ENCODE measurements at regions not wholly inside any gene's neighbourhood (a gene's known extent, or its start where the extent isn't known, plus 50 kb on each side); places are given as distances from the start of the nearest gene placed in this dataset.
"Not testable (repeated sequence)": the region's sequence is repeated elsewhere in the genome, so short reads cannot be mapped to it uniquely, and the experiment has no call there.

DNA sequence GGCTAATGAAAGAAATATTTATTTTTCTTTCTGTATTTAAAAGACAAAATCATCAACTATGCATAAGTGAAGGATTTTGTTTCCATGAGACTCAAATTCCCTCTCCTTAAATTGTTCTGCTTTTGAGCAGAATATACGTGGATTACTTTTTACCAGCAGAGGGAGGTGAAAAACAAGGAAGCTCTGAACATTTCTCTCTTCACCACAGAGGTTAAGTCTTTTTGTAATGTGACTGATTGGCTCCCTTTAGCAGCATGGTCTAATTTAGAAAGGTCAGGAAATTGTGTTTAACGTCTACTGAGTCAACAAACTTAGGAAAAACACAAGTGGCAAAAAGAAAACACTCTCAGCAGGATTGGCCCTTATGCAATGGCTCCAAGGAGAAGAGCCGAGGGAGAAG is 55.1 kb upstream of the F9 start:
- DNase-seq, result no peak

GRCh38 chrX:139461945-139462344 is 68.6 kb upstream of the F9 start:
- not testable (repeated sequence) for DNase-seq

DNA sequence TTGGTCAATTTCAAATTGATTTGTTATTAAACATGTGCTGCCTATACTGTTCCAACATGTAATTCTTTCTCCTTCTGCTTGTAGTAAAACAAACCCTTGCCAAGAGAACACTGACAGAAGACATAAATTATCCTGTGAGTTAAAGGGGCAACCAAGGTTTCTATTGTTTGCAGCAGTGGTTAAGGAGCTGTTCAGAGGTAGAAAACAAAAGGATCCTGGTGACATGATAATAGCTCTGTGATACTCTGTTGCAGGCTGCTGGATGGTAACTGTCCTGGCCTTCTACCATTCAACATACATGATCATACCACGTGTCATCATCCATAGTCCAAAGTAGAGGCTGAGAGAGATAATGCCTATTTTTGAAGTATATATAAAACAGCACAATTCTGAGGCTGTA is 75.8 kb upstream of the F9 start:
- DNase-seq, result no peak

DNA sequence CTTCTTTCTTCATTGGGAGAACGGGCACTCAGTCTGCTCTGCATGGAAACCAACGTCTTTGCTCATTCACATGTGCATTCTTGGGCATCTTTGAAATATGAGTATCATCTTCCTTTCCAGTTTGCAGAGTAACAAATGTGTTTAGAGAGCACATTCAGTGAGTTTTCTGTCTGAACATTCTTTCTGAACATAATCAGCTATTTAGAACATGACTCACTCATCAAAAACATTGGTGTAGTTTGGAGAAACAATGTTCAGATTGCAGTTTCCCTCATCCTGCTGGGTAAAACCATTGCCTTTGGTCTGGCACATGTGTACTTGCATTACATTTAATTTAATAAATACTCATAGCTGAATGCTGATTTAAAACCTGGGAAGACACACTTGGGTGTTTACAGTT is 81.5 kb upstream of the F9 start:
- DNase-seq, result no peak

DNA sequence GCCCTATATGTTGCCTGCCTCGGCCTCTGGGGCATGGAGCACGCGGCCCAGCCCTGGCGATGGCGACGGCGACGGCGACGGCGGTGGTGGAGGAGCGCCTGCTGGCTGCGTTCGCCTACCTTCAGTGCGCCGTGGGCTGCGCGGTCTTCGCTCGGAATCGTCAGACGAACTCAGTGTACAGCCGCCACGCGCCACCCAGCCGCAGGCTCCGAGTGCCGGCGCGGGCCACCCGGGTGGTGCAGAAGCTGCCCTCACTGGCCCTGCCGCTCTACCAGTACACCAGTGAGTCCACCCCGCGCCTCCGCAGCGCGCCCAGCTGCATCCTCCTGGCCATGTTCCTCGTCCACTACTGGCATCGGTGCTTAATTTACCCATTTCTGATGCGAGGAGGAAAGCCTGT is 83.7 kb upstream of the F9 start:
- DNase-seq, result no peak

DNA sequence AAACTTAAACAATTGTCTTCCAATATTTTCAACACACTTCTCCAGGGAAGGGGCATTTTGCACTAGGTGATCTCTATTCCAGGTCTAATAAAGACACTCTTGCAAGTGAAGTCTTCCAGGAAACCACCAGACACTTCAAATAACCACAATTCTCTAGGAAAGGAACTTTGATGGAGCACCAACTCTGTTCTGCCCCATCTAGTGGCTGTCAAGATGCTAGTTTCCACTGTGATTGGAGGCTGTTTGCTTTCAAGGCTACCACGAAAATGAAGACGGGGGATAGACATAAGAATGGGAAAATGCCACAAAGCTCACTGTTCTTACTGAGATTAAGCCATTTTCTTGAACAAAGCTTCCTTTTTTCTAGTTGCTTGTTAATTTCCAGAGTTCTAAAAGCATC is 100.6 kb upstream of the F9 start:
- DNase-seq, result no peak

DNA sequence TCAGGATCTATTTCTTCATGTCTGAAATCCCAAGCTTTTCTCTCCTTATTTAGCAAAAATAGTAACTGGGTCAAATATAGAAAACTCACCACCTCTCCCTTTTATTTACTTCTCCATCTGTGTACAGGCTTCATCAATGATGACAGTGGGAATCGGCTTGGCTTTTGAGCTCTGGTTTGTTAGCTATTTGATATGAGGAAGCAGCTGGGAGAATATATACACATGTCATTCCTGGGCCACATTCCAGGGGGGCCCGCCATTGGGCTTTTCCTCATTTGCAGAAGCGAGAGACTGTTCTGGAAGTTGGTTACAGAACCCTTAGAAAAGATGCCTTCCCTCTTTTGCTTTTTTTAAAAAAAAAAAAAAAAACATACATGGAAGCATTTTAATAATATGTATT is 107.4 kb upstream of the F9 start:
- peak in 1 of 2 donors; percentile 8 for DNase-seq

GRCh38 chrX:139398258-139398657 is 132.3 kb upstream of the F9 start:
- DNase-seq, result not testable (repeated sequence)

- no peak for DNase-seq
Measured at GRCh38 chrX:139388254-139388653, 142.3 kb upstream of the F9 start.

GRCh38 chrX:139382529-139382928 is 148.0 kb upstream of the F9 start:
- no peak for DNase-seq

DNA sequence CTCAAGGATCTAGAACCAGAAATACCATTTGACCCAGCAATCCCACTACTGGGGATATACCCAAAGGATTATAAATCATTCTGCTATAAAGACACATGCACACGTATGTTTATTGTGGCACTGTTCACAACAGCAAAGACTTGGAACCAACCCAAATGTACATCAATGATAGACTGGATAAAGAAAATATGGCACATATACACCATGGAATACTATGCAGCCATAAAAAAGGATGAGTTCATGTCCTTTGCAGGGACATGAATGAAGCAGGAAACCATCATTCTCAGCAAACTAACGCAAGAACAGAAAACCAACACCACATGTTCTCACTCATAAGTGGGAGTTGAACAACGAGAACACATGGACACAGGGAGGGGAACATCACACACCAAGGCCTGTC is 154.0 kb upstream of the F9 start:
- not testable (repeated sequence) for DNase-seq

DNA sequence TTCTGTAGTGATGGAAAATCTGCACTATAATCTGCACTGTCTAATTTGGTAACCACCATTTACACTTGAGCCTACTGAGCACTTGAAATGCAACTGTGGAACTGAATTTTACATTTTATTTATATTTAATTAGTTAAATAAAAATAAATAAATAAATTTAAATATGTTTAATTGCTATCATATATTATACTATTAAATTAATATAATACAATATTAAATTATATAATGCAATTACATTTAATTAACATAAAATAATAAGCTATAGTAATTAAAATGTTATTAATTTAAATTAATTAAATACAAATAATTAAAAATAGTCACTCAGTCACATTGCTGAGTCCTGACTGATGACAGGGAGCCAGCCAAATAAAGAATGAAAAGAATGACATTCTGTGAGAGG is 170.2 kb upstream of the F9 start:
- DNase-seq, result no peak

DNA sequence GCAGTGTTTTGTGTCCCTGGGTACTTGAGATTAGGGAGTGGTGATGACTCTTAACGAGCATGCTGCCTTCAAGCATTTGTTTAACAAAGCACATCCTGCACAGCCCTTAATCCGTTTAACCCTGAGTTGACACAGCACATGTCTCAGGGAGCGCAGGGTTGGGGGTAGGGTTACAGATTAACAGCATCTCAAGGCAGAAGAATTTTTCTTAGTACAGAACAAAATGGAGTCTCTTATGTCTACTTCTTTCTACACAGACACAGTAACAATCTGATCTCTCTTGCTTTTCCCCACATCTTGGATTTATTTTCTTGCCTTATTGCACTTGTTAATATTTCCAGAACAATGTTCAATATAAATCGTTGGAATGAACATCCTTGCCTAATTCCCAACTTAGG is 187.9 kb upstream of the F9 start:
- DNase-seq, result not testable (repeated sequence)

- DNase-seq, result not testable (repeated sequence)
Measured at GRCh38 chrX:139341855-139342593, 188.5 kb upstream of the F9 start.

GRCh38 chrX:139332441-139332840 is 198.1 kb upstream of the F9 start:
- DNase-seq, result no peak

DNA sequence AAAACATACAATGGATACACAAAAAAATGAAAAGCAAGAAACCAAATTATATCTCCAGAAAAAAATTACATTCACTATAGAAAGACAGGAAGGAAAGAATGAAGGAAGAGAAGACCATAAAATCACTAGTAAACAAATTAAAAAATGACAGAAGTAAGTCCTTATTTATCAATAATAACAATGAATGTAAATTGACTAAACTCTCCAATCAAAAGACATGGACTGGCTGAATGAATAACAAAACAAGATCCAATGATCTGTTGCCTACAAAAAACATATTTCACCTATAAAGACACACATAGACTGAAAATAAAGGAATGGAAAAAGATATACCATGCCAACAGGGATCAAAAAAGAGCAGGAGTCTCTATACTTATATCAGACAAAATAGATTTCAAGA is 203.2 kb upstream of the F9 start:
- no peak for DNase-seq

DNA sequence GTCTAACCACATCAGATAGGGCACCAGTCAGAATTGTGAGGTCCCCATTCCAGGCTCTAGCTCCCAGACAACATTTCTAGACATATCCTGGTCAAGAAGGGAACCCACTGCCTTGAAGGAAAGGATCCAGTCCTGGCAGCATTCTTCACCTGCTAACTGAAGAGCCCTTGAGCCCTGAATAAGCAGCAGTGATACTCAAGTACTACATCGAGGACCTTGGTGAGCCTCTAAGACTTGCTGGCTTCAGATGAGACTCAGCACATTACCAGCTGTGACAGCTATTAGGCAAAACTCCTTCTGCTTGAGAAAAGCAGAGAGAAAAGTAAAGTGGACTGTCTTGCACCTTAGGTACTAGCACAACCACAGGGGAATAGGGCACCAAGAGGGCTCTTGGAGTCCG is 205.8 kb upstream of the F9 start:
- no peak for DNase-seq

- DNase-seq, result not testable (repeated sequence)
Measured at GRCh38 chrX:139320661-139321354, 209.7 kb upstream of the F9 start.

DNA sequence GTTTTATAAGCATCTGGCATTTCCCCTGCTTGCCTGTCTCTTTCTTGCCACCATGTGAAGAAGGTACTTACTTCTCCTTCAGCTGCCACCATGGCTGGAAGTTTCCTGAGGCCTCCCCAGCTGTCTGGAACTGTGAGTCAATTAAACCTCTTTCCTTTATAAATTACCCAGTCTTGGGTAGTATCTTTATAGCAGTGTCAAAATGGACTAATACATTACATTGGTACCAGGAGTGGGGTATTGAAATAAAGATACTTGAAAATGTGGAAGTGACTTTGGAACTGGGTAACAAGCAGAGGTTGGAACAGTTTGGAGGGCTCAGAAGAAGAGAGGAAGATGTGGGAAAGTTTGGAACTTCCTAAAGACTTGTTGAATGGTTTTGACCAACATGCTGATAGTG is 223.9 kb upstream of the F9 start:
- not testable (repeated sequence) for DNase-seq

DNA sequence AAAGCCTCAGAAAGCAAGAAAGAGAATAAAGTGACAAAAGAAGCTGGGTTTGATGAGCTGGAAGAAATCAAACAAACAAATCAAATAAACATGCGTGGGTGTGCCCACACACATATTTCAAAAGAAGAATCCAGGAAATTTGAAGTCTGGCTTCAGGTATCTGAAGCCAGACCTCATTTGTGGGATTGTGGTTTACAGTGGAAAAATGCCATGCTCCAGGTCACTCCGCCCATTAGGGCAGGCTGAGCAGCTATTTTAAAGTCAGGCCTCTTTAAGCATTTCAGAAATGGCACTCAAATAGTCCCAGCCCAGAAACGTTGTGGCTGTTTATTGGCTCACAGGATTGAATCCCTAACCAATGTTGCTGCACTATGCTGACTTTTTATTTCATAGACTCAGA is 226.1 kb upstream of the F9 start:
- no peak for DNase-seq

DNA sequence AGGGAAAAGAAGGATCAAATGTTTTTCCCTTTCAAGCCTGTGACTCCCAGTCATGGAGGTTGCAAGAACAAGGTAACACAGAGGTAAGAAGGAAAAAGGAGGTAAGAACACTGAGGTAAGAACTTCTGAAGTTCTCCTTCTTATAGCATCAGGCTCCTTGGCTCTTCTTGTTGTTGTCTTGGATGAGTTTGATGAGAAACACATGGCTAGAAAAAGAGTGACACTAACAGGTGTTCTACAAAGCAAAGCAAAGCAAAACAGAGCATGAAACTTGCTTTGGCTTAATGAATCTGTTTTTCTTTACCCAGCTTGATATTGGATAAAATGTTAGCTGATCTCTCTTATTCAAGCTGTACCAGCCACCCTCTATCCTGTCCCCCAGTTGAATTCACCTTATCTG is 231.2 kb upstream of the F9 start:
- DNase-seq, result no peak

- no peak for DNase-seq
Measured at GRCh38 chrX:139298437-139298836, 232.1 kb upstream of the F9 start.

DNA sequence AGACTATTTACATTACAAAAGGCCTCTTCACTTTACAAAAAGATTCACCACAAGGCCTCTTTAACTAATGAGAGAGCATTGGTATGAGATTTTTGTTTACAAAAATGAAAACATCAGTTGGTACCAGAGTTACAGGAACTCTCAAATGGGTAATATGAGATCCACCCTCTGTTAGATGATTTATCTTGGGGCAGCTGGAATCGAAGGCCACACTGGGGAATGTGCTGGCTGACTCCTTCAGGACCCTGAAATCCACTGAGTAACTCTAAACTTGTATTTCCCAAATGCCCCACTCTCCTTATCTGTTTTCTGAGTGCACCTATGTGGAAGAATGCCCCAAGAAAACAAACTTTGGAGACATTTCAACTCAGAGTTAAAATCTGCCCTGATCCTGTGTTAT is 232.9 kb upstream of the F9 start:
- DNase-seq, result no peak

- DNase-seq, result no peak
Measured at GRCh38 chrX:139293991-139294390, 236.5 kb upstream of the F9 start.
